Ishikawa (cell line): ENCODE measurements at regions not wholly inside any gene's neighbourhood (a gene's known extent, or its start where the extent isn't known, plus 50 kb on each side); places are given as distances from the start of the nearest gene placed in this dataset.

Source experiments
- EGR1 ChIP-seq: IDR thresholded peaks from 2 replicates; pipeline ENCODE4 v1.6.1; 2012
- NFIC ChIP-seq: IDR thresholded peaks from 2 replicates; pipeline ENCODE4 v1.6.1; 2012
- RAD21 ChIP-seq: IDR thresholded peaks from 2 replicates; pipeline ENCODE4 v1.6.1; 2012; ENCODE audit warnings: low read depth
- TF ChIP-seq, protein P1 (sequence below): IDR thresholded peaks from 2 replicates; pipeline ENCODE4 v1.6.1; 2012

DNA sequence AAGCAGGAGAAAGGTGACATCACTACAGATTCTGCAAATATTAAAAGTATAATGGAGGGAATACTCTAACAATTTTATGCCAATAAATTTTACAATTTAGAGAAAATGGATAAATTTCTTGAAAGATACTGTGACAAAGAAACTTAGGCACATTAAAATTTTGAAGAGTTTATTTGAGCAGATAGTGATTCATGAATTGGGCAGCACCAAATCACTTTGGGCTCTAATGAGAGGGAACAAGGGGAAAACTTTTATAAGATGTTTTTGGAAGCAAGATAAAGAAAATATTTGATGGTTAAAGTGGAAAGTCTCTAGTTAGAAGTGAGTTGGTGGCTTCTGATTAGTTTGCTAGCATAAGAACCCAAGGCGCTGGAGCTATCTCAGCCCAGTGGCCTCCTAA lies 55.2 kb upstream of the FMN2 start:
- TF ChIP-seq EGR1 (no peak), NFIC (no peak), RAD21 (no peak)
- TF ChIP-seq, protein P1, sequence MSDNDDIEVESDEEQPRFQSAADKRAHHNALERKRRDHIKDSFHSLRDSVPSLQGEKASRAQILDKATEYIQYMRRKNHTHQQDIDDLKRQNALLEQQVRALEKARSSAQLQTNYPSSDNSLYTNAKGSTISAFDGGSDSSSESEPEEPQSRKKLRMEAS, result no peak
